Kidney (tissue), 13 donors: ENCODE measurements at regions not wholly inside any gene's neighbourhood (a gene's known extent, or its start where the extent isn't known, plus 50 kb on each side); places are given as distances from the start of the nearest gene placed in this dataset.

ENCODE experiments used
- DNase-seq, 5 donors: peaks; one replicate each; pipeline ENCODE4 v3.0.0-alpha.2; 2013 to 2020
- FAIRE-seq: peaks from 2 replicates; lab custom pipeline; 2012; peaks lifted over from hg19 to GRCh38; lab: Jason Lieb, UNC
- H3K27ac ChIP-seq, 2 donors: one replicate each; pipeline ENCODE4 v1.7.0; 2013; ENCODE audit warnings: low read depth in 2 of 2, low read length in 2 of 2, inconsistent platforms in 1 of 2
- H3K27me3 ChIP-seq: one replicate; pipeline ENCODE4 v1.7.1; 2013; ENCODE audit warnings: low read length, inconsistent platforms; ENCODE audit not compliant: control insufficient read depth, insufficient read depth
- H3K36me3 ChIP-seq, 3 donors: one replicate each; pipeline versions ENCODE4 v1.7.0 to v1.7.1; 2013; ENCODE audit warnings: low read length in 3 of 3, control low read depth in 1 of 3, inconsistent platforms in 1 of 3; ENCODE audit not compliant: insufficient read depth in 3 of 3, control insufficient read depth in 2 of 3
- H3K4me1 ChIP-seq, 3 donors: one replicate each; pipeline versions ENCODE4 v1.7.0 to v1.7.1; 2013; ENCODE audit warnings: low read length in 3 of 3, inconsistent platforms in 1 of 3, low read depth in 1 of 3; ENCODE audit not compliant: control insufficient read depth in 2 of 3, insufficient read depth in 2 of 3
- H3K4me3 ChIP-seq, 3 donors: one replicate each; pipeline versions ENCODE4 v1.7.0 to v1.8.1; 2013; ENCODE audit warnings: low read length in 3 of 3, control low read depth in 1 of 3, inconsistent platforms in 1 of 3
- H3K9ac ChIP-seq, 3 donors: one replicate each; pipeline versions ENCODE4 v1.7.0 to v1.7.1; 2013; ENCODE audit warnings: low read length in 3 of 3, control low read depth in 1 of 3, inconsistent platforms in 1 of 3
- H3K9me3 ChIP-seq, 3 donors: one replicate each; pipeline versions ENCODE4 v1.7.0 to v1.7.1; 2013; ENCODE audit warnings: low read length in 3 of 3, control low read depth in 1 of 3, inconsistent platforms in 1 of 3; ENCODE audit not compliant: control insufficient read depth in 2 of 3, insufficient read depth in 1 of 3
- intact Hi-C: fragments of 100-400 bp; cut with DNase I; formaldehyde crosslinking; loops from one replicate; pipeline ENCODE4 v1.11.1; 2022
- TF ChIP-seq, protein P1 (sequence below): IDR thresholded peaks from 3 replicates; pipeline ENCODE4 v1.5.1; 2012; ENCODE audit warnings: mild to moderate bottlenecking, moderate library complexity, borderline replicate concordance; ENCODE audit not compliant: insufficient read depth; ENCODE audit errors: extremely low read depth
- donor health status: control.
- donor health status: control.
- donor health status: control.
- donor health status: control.
- donor health status: control.
- donor health status: DM: yes; HTN: yes; CAD: no.
- donor health status: Normal renal cell carcinoma (clear cell type).

DNA sequence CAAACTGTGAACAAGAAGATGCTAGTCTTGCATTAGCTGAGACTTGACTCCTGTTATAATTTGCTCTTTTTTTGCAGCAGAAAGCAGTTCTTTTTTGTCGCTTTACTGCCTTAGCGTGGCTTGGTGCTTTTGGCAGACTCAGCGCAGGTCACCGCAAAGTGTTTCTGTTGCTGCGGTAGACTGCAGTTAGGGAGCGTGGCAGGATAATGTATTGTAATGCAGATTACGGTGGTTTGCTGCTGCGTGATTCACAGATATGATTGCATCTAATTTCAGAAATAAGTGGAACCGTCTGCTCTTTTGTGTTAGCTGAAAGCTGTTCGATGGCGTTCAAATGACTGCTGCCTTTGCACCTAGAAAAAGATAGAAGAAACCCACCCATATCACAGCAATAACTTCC lies 131.6 kb upstream of the SATB2 start:
- H3K4me3 ChIP-seq, result no peak overlapping the region
- TF ChIP-seq, protein P1, sequence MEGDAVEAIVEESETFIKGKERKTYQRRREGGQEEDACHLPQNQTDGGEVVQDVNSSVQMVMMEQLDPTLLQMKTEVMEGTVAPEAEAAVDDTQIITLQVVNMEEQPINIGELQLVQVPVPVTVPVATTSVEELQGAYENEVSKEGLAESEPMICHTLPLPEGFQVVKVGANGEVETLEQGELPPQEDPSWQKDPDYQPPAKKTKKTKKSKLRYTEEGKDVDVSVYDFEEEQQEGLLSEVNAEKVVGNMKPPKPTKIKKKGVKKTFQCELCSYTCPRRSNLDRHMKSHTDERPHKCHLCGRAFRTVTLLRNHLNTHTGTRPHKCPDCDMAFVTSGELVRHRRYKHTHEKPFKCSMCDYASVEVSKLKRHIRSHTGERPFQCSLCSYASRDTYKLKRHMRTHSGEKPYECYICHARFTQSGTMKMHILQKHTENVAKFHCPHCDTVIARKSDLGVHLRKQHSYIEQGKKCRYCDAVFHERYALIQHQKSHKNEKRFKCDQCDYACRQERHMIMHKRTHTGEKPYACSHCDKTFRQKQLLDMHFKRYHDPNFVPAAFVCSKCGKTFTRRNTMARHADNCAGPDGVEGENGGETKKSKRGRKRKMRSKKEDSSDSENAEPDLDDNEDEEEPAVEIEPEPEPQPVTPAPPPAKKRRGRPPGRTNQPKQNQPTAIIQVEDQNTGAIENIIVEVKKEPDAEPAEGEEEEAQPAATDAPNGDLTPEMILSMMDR, result no peak
- no peaks in the 10 kb centered on the region for H3K9me3 ChIP-seq
- no peak for FAIRE-seq
- H3K27me3 ChIP-seq, result peaks cover 2% of the 10 kb centered on the region
- H3K36me3 ChIP-seq, result no peaks in the 10 kb centered on the region
- H3K9ac ChIP-seq, result no peak overlapping the region
- no peak overlapping the region for H3K27ac ChIP-seq
- intact Hi-C loops, result no loop called here
- no peaks in the 10 kb centered on the region for H3K4me1 ChIP-seq
- DNase-seq, result no peak

DNA sequence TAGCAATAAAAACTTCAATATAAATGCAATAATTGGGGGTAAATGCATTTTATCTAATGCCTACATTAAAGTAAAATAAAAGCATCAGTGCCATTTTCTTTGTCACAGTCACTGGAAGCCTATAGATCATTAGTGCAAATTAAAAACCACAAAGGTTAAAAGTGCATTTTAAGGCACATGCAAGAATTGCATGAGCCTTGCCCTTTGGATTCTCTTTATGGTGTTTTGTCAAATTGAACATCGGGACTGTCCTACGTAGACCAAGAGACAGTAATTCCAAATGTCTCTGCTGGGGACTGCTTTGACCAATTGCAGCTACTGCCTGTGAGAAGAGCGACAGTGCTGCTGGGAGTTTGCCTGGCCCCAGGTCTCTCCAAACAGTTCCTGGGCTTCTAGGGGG lies 130.3 kb upstream of the SATB2 start:
- no peaks in the 10 kb centered on the region for H3K9me3 ChIP-seq

DNA sequence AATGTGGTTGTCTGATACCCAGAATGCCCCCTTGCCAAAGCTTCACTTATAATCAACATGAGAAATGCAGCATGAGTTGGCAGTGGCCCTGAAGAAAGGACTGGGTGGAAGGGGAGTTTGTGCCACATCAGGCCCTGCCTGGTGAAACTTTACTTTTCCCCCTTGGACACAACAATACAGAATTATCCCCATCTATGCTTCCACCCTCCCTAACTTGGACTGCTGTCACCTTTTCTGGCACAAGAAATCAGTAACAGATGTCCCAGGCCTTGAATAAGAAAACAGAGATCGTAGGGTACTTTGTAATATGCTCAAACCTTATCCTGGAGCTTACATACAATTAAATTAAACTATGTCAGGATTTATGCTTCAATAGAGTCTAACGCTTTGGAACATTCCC lies 128.9 kb upstream of the SATB2 start:
- intact Hi-C loops, result no loop called here

More for the DNA sequence above, 130.3 kb upstream of the SATB2 start:
- Histone ChIP-seq H3K4me1 (no peaks in the 10 kb centered on the region), H3K4me3 (no peak overlapping the region), H3K27me3 (peaks cover 2% of the 10 kb centered on the region), H3K27ac (no peak overlapping the region), H3K9ac (no peak overlapping the region), H3K36me3 (no peaks in the 10 kb centered on the region)
- TF ChIP-seq, protein P1, result no peak
- intact Hi-C loops, result no loop called here
- DNase-seq (no peak), FAIRE-seq (no peak)

More for the DNA sequence above, 128.9 kb upstream of the SATB2 start:
- H3K27me3 ChIP-seq, result peaks cover 2% of the 10 kb centered on the region
- no peaks in the 10 kb centered on the region for H3K4me1 ChIP-seq
- no peak for DNase-seq
- FAIRE-seq, result no peak
- no peak overlapping the region for H3K27ac ChIP-seq
- H3K9me3 ChIP-seq, result no peaks in the 10 kb centered on the region
- H3K36me3 ChIP-seq, result no peaks in the 10 kb centered on the region
- H3K9ac ChIP-seq, result no peak overlapping the region
- H3K4me3 ChIP-seq, result no peak overlapping the region
- TF ChIP-seq, protein P1, result no peak
